GM18909 (cell line): ENCODE measurements at regions not wholly inside any gene's neighbourhood (a gene's known extent, or its start where the extent isn't known, plus 50 kb on each side); places are given as distances from the start of the nearest gene placed in this dataset.
A peak's percentile ranks its signal among the peaks of the same experiment; 100 is the strongest.
"Not testable (repeated sequence)": the region's sequence is repeated elsewhere in the genome, so short reads cannot be mapped to it uniquely, and the experiment has no call there.

Experiments used
- ATAC-seq: cut with Tn5 transposase; IDR thresholded peaks from one replicate; pipeline ENCODE4 v1.9.1; 2021; ENCODE audit warnings: mild to moderate bottlenecking; ENCODE audit not compliant: unreplicated experiment, poor library complexity

GRCh38 chrX:112577146-112577545 lies 102.6 kb downstream of the LHFPL1 start:
- no peak for ATAC-seq

GRCh38 chrX:112571388-112571787 lies 108.3 kb downstream of the LHFPL1 start:
- peak; percentile 71 for ATAC-seq

DNA sequence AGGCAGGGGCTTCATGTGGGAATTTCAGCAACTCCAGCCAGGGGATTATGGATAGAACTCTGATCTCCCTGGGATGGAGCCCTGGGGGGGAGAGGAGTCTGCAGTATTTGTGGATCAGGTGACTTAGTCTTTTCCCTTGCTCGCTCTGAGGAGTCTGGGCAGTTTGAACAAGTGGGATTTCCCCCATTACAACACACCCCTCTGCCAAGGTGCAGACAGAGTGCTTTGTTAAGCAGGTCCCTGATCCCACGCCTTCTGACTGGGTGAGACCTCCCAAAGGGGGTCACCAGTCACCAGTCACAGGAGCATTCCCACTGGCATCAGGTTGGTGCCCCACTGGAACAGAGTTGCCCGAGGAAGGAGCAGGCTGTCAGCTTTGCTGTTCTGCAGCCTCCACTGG lies 123.9 kb downstream of the LHFPL1 start:
- no peak for ATAC-seq

GRCh38 chrX:112545051-112545450 lies 134.7 kb downstream of the LHFPL1 start:
- no peak for ATAC-seq

- ATAC-seq, result no peak
These were observed 143.2 kb downstream of the LHFPL1 start for GRCh38 chrX:112536544-112536943.

DNA sequence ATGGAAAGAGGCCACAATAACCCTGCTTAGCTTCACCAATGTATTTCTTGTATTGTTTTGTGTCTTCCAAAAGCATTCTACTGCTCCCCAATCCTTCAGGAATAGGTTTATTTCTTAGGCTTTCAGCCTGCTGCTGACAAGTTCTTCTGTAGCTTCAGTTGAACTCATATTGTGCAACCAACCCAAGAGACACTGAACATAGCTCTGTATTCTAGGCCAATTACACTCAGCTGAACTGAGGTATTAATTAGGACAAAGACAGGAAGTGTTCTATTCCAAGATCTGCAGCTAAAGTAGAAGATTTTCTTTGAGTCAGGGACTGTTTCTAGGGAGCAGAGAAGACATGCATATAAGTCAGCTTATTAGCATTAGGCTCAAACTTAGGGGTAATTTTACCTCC lies 151.8 kb downstream of the LHFPL1 start:
- ATAC-seq, result no peak

- ATAC-seq, result no peak
These were observed 158.1 kb downstream of the LHFPL1 start for GRCh38 chrX:112521676-112522075.

GRCh38 chrX:112520124-112520523 lies 159.6 kb downstream of the LHFPL1 start:
- no peak for ATAC-seq

DNA sequence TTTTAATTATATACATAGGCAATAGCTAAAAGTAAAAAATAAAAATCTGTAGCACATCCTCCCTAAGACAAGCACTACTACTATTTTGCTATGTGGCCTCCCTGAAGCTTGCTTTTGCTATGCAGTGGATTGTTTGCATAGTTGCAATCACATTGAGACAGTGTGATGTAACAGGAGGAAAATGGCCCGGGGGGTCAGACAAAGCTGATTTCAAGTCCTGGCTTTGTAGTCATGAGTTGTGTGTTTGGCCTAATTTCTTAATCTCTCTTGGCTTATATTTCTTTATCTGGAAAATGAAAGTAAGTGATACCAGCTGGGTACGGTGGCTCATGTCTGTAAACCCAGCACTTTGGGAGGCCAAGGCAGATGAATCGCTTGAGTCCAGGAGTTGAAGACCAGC lies 166.6 kb downstream of the LHFPL1 start:
- no peak for ATAC-seq

DNA sequence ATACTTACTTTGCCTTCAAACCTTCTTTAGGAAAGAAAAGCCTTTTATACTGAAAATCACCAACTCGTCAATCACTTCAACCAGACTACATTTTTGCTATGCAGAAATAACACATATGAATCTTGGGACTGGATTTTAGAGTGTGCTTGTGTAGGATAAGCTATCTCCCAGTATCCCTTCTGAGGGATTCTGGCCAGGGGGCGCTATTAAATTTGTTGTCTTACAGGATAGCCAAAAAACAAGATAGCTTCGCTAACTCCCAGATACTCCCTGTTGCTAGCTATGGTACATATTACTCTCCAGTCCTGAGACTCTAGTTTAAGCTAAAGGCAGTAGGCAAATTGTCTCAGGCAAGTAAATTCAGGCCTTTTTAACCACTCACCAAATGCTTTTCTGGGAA lies 167.2 kb downstream of the LHFPL1 start:
- no peak for ATAC-seq

DNA sequence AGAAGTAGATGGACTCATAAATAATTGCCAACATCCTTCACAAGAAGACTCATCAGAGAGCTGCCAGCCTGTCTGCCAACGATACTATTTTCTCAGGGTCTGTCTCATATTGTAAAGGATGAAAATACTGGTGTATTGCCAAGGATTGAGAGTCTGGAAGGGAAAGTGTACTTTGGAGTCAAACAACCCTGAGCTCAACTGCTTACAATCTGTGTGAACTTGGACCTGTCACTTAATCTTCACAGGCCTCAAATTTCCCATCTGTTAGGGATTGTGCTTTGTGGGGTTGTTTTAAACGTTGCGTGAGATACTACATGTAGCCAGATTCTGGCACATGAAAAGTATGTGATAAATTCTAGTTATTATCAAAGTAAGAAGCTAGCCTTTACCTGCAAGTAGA lies 169.1 kb downstream of the LHFPL1 start:
- no peak for ATAC-seq

DNA sequence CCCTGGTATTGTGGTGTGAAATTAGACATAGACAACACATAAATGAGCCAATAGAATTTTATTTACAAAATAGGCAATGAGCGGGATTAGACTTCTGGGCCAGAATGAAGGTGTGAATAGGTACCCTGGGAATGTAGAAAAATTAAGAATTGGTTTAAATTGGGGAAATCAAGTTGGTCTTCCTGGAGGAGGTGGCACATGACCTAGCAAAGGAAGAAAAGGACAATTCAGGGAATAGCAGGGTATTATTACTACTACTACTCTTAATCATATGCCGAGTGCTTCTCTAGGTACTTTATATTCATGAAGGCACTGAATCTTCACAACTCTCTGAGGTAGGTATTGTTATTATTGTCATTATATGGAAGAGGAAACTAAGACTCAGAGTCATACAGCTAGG lies 202.1 kb downstream of the LHFPL1 start:
- no peak for ATAC-seq

DNA sequence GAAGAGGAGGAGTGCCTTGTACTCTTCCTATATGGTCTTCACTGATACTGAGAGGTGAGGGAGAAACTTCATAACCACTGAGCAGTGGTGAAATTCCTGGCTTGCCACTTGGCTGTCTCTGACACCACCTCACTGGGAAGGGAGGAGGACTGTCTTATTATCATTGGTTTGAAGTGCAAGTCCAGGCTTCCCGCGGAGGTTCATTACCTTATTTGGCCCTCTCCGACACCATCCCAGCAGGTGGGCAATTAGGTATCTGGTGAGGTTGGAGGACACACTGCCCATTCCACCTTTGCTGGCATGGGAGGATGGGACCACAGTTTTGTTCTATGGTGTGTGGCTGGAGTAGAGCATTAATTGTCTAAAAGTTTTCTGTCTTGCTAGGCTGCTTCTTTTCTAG lies 206.1 kb downstream of the LHFPL1 start:
- ATAC-seq, result no peak

- no peak for ATAC-seq
These were observed 209.2 kb downstream of the LHFPL1 start for GRCh38 chrX:112470551-112470950.

- not testable (repeated sequence) for ATAC-seq
These were observed 217.7 kb downstream of the LHFPL1 start for GRCh38 chrX:112461949-112462450.

DNA sequence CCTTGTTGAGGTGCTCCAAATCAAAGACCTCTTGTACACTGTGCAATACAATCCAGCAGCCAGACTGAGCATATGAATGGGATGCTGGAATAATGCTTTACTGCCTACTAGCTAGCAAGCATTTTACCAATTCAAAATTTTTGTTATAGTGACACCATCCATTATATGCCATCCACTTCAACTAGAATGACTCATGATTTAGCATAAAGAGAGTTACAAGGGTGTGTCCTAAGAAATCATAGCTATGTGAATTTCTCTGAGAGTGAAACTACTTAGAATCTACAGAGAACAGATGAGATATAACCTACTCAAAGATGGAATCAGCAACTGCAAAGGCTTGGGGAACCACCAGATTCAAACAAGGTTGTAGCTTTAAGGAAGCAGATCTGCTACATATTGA lies 221.9 kb downstream of the LHFPL1 start:
- ATAC-seq, result no peak

DNA sequence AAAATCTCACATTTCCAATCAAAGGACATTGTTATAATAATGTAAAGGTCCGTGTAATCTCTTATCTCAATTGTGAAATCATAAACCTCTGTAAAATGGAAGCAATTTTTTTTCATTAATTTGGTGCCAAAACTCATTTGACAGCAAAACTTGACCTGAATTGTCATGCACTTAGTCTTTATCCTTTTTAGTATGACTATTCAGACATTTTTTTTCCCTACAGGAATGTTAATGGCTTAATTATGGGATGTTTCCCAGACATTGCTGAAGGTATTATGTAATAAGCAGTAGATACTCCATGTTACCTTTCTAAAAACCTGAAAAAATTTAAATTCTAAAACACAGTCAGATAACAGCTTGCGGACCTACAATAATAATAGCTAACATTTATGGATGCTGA lies 228.9 kb downstream of the LHFPL1 start:
- no peak for ATAC-seq

GRCh38 chrX:112440277-112440676 lies 239.5 kb downstream of the LHFPL1 start:
- ATAC-seq, result no peak

GRCh38 chrX:112424166-112424565 lies 255.6 kb downstream of the LHFPL1 start:
- no peak for ATAC-seq

- no peak for ATAC-seq
These were observed 288.4 kb downstream of the LHFPL1 start for GRCh38 chrX:112391313-112391712.

DNA sequence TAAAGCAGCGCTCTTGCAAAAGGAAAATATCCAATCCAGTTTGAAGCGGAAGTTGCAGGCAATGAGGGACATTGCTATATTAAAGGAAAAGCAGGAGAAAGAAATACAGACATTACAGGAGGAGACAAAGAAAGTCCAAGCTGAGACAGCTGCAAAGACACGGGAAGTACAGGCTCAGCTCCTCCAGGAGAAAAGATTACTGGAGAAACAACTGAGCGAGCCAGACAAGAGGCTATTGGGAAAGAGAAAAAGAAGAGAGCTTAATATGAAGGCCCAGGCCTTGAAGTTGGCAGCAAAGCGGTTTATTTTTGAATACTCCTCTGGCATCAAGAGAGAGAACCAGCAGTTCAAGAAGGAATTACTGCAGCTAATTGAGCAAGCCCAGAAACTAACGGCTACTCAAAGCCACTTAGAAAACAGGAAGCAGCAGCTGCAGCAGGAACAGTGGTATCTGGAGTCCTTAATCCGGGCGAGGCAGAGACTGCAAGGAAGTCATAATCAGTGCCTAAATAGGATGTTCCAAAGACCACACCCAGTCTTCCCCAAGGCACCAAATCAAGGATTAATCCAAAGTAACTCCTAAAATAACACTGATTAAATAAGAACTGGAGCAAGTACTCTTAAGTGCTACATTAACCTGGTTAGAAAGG lies 298.0 kb downstream of the LHFPL1 start:
- not testable (repeated sequence) for ATAC-seq

- no peak for ATAC-seq
These were observed 298.1 kb upstream of the TRPC5 start for GRCh38 chrX:112380541-112381278.
